GM12873 (cell line): ENCODE measurements at regions not wholly inside any gene's neighbourhood (a gene's known extent, or its start where the extent isn't known, plus 50 kb on each side); places are given as distances from the start of the nearest gene placed in this dataset.

Source experiments
- TF ChIP-seq, protein P1 (sequence below): IDR thresholded peaks from 2 replicates; pipeline ENCODE4 v1.5.1; 2012; ENCODE audit warnings: low read depth, mild to moderate bottlenecking, moderate library complexity, low read length, control low read depth; ENCODE audit not compliant: insufficient read depth; ENCODE audit errors: missing control alignments

GRCh38 chr12:30416631-30417030, 279.0 kb downstream of the IPO8 start:
- TF ChIP-seq, protein P1, sequence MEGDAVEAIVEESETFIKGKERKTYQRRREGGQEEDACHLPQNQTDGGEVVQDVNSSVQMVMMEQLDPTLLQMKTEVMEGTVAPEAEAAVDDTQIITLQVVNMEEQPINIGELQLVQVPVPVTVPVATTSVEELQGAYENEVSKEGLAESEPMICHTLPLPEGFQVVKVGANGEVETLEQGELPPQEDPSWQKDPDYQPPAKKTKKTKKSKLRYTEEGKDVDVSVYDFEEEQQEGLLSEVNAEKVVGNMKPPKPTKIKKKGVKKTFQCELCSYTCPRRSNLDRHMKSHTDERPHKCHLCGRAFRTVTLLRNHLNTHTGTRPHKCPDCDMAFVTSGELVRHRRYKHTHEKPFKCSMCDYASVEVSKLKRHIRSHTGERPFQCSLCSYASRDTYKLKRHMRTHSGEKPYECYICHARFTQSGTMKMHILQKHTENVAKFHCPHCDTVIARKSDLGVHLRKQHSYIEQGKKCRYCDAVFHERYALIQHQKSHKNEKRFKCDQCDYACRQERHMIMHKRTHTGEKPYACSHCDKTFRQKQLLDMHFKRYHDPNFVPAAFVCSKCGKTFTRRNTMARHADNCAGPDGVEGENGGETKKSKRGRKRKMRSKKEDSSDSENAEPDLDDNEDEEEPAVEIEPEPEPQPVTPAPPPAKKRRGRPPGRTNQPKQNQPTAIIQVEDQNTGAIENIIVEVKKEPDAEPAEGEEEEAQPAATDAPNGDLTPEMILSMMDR: no peak

- TF ChIP-seq, protein P1: no peak
Measured at GRCh38 chr12:30415777-30416176, 279.9 kb downstream of the IPO8 start.

GRCh38 chr12:30414507-30414906, 281.2 kb downstream of the IPO8 start:
- TF ChIP-seq, protein P1: no peak

- TF ChIP-seq, protein P1: no peak
Measured at GRCh38 chr12:30400349-30400748, 295.3 kb downstream of the IPO8 start.

DNA sequence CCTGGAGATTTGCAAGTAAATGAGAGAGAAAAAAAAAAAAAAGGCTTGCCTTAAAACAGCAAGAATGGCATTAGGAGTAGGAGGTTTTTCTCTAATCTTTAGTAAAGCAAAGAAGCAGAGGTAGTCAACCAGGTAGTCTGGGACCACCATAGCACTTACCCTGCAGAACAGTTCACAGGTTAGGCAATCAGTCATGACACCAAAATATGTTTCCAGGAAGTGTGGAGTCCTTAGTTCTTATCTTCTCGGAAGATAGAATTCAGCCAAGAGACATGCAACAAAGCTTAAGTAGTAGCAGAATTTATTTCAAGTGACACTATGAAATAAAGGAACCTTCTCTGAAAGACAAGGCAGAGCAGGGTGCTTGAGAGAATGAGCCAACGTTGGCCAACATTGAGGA, 295.8 kb downstream of the IPO8 start:
- TF ChIP-seq, protein P1: no peak

- TF ChIP-seq, protein P1: no peak
Measured at GRCh38 chr12:30396576-30396975, 299.1 kb downstream of the IPO8 start.

DNA sequence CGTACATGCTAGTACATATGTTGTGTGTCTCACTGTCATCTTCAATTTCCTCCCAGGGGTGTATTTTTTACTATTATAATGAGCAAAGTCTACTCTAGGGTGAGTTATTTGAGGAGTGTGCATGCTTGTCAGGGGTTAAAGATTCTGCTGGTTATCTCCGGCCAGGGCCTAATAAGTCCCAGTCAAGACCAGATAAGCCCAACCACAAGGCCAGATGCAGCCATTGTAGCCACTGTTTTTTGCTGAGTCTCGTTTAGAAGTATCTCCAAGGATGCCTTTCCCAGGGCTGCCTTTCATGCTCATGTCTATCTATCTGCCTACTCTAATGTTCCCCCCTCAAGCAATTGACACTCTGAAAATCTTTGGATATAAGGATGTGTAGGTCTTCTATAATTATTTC, 300.5 kb downstream of the IPO8 start:
- TF ChIP-seq, protein P1: no peak
